ENCODE measurements at regions not wholly inside any gene's neighbourhood (a gene's known extent, or its start where the extent isn't known, plus 50 kb on each side); places are given as distances from the start of the nearest gene placed in this dataset.

DNA sequence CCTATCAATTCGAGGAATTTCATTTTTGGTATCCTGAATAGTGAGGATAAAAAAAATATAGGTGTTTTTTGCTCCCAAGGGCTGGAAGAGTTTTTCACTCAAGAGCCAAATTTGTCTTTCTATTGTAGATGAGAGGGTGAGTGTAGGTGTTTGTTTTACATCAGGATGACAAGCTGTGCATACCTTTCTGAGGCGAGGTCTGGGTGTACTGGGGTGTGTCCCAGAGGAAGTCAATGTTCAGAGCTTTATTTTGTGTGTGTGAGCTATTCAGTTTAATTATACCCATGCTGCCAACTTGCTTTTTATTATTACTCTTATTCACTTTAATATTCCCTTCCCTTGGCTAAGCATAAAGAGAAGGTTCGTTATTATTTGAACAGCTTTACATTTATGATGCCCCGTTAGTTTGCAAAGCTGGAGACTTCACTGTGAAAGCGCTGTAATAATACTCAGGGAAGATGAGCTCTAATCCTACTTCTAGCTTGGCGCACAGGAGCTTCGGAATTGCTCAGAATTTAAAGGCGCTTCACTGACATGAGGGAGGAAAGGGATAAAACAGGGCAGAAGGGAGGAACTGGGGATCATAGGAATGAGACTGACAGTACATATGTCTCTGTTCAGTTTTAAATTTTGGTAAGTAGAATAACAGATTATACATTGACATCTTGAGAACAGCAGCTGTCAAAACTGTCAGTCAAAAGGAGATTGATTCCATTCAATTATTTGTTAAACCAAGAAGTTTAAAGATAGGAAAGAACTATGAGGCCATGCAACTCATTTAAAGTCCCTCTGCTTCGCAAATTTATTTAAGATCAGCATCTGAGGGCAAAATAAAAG is 117.7 kb upstream of the TP63 start:
- TF ChIP-seq, protein P1, sequence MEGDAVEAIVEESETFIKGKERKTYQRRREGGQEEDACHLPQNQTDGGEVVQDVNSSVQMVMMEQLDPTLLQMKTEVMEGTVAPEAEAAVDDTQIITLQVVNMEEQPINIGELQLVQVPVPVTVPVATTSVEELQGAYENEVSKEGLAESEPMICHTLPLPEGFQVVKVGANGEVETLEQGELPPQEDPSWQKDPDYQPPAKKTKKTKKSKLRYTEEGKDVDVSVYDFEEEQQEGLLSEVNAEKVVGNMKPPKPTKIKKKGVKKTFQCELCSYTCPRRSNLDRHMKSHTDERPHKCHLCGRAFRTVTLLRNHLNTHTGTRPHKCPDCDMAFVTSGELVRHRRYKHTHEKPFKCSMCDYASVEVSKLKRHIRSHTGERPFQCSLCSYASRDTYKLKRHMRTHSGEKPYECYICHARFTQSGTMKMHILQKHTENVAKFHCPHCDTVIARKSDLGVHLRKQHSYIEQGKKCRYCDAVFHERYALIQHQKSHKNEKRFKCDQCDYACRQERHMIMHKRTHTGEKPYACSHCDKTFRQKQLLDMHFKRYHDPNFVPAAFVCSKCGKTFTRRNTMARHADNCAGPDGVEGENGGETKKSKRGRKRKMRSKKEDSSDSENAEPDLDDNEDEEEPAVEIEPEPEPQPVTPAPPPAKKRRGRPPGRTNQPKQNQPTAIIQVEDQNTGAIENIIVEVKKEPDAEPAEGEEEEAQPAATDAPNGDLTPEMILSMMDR (IDR thresholded peaks at IDR 0.05 in 8 of 11, conservative IDR thresholded peaks at IDR 0.05 in 3 of 11), result no peak
- TF ChIP-seq POLR2AphosphoS5 (IDR thresholded peaks at IDR 0.05) (no peak), POLR2A (IDR thresholded peaks at IDR 0.05) (no peak)
